Esophagus squamous epithelium (tissue), 4 donors: ENCODE measurements at regions not wholly inside any gene's neighbourhood (a gene's known extent, or its start where the extent isn't known, plus 50 kb on each side); places are given as distances from the start of the nearest gene placed in this dataset.

Source experiments
- CTCF ChIP-seq, 6 experiments: fragments of 450-650 bp in 4 of 6; fragments of 200-600 bp in 2 of 6; sonication (generic) in 2 of 6; IDR thresholded peaks; one replicate each; pipeline ENCODE4 v1.5.1; 2016 to 2019; ENCODE audit warnings: antibody characterized with exemption in 6 of 6, mild to moderate bottlenecking in 4 of 6, moderate library complexity in 4 of 6
- POLR2A ChIP-seq, 4 donors: fragments of 450-650 bp; IDR thresholded peaks; one replicate each; pipeline ENCODE4 v1.6.1; 2017; ENCODE audit warnings: antibody characterized with exemption in 4 of 4, mild to moderate bottlenecking in 4 of 4, moderate library complexity in 3 of 4

- no peak for TF ChIP-seq CTCF (IDR thresholded peaks at IDR 0.05)
- TF ChIP-seq POLR2A (IDR thresholded peaks at IDR 0.05): no peak
Measured at GRCh38 chr18:60552948-60553347, 180.4 kb upstream of the MC4R start.
